GM10266 (cell line): ENCODE measurements at regions not wholly inside any gene's neighbourhood (a gene's known extent, or its start where the extent isn't known, plus 50 kb on each side); places are given as distances from the start of the nearest gene placed in this dataset.
"Not testable (repeated sequence)": the region's sequence is repeated elsewhere in the genome, so short reads cannot be mapped to it uniquely, and the experiment has no call there.

ENCODE experiments used
- DNase-seq: peaks from one replicate; pipeline ENCODE4 v3.0.0; 2012; ENCODE audit errors: extremely low spot score
- CTCF ChIP-seq: IDR thresholded peaks from 2 replicates; pipeline ENCODE4 v1.5.1; 2012; ENCODE audit warnings: mild to moderate bottlenecking, low read depth; ENCODE audit not compliant: control insufficient read depth, insufficient read depth; ENCODE audit errors: missing control alignments

GRCh38 chr3:89017531-89017930 is 89.9 kb upstream of the EPHA3 start:
- no peak for TF ChIP-seq CTCF
- DNase-seq = no peak

GRCh38 chr3:89025185-89025584 is 82.2 kb upstream of the EPHA3 start:
- no peak for TF ChIP-seq CTCF
- no peak for DNase-seq

GRCh38 chr3:89032346-89033013 is 74.9 kb upstream of the EPHA3 start:
- TF ChIP-seq CTCF = no peak
- no peak for DNase-seq

- not testable (repeated sequence) for DNase-seq
These were observed 72.7 kb upstream of the EPHA3 start for GRCh38 chr3:89034723-89035122.

GRCh38 chr3:89038869-89039268 is 68.6 kb upstream of the EPHA3 start:
- no peak for DNase-seq
- no peak for TF ChIP-seq CTCF

- no peak for DNase-seq
- TF ChIP-seq CTCF = no peak
These were observed 65.1 kb upstream of the EPHA3 start for GRCh38 chr3:89042236-89042835.

- DNase-seq = no peak
- TF ChIP-seq CTCF = no peak
These were observed 64.0 kb upstream of the EPHA3 start for GRCh38 chr3:89043406-89043932.
